GM18508 (cell line): ENCODE measurements at regions not wholly inside any gene's neighbourhood (a gene's known extent, or its start where the extent isn't known, plus 50 kb on each side); places are given as distances from the start of the nearest gene placed in this dataset.

Experiments
- ATAC-seq: cut with Tn5 transposase; IDR thresholded peaks from one replicate; pipeline ENCODE4 v1.9.1; 2021; ENCODE audit warnings: moderate number of reproducible peaks; ENCODE audit not compliant: insufficient read depth, unreplicated experiment

DNA sequence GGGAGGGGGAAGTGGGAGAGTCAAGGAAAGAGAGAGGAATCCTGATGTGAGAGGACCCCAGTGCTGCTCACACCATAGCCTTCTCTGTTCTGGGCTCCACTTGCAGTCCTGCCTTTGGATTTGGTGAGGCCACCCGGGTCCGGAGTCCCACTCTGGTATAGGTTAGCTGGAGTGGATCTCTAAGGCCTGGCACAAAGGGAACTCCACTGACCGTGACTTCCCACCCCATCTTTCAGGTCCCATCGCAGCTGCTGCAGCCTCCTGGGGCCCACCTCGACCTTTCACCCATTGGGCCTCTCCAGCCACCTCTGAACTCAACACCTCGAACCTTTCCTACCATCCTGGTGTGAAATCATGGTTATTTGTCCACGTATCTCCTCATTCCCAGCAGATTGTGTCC, 324.4 kb downstream of the MATN1 start:
- no peak for ATAC-seq

DNA sequence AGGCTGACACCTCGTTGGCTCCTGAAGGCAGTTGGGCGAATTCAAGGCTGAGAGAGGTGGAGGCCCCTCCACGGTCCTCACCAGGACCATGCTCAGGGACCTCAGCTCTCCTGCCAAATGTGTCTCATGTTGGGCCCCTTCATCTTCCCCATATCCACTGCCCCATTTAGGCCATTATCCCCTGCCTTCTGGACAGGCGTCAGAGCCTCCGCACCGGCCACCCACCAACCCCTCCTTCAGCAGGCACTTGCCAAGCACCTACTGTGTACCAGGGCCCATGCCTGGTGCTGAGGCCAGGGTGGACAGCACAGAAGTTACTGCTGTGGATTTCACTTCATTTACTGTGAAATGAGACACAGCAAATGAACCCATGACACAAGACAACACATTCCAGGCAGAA, 325.8 kb downstream of the MATN1 start:
- ATAC-seq, result no peak

DNA sequence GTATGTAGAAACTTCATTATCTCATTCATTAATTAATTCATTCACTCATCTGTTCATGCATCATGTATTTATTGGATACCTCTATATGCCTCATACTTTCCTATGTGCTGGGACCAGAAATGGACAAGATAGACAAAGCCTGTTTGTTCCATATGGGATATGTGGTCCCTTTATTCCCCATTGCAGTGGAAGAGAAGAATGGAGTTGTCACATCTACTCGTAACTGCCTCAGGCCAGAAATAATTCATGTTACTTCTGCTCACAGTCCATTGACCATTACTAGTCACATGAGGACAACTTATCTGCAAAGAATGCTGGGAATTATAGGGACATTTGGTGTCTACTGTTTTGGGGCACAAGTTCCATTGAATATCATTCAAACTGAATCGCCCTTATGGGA, 327.8 kb downstream of the MATN1 start:
- ATAC-seq, result no peak

DNA sequence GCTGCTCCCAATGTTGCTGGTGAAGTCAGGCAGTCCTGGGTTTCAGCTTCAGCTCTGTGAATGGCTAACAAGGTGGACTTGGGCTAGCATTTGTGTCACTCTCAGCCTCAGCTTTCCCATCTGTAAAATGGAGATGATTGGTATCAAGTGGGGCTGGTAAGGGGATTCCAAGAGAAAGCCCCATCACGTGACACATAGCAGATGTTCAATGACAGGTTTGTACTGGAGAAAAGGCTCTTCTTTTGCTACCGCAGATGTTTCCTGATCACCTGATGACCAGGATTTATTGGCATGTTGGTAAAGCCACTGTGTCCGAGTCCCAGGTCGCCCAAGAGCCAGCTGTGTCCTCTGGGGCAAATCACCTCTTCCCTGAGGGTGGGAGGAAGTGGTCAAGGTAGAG, 335.0 kb downstream of the MATN1 start:
- ATAC-seq, result no peak

DNA sequence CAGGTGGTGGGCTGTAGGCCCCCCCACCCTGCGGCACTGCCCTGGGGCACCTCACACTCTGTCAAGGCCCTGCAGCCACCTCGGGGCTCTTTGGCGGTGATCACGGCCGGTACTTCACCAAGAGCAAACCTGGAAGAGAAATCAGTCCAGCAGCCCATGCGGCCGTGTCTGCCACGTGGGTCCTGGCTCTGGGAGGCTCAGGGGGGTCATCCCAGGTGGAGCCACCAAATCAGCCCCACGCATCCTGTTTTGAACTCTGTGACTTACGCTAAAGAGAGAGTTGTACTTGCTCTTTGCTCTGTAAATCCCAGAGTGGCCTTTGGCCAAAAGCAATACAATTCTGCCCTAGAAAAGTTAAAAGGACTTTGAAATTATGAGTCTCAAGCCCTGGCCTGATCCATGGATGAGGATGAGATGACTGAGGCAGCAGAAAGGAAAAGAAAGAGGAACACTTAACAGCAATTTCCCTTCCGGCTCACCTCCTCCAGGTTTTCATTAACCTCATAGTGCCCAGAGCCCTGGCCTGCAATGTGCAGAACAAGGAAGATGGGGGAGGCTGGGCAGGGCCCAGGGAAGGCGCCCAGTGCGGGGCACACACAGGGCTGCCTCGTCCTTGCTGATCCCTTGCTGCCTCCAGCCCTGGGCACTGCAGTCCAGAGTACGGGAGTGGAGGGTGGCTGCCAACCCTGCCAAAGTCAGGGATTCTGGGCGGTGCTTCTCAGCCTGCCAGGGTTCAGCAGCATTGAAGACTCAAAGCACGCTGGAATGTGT, 337.0 kb downstream of the MATN1 start:
- ATAC-seq, result no peak

DNA sequence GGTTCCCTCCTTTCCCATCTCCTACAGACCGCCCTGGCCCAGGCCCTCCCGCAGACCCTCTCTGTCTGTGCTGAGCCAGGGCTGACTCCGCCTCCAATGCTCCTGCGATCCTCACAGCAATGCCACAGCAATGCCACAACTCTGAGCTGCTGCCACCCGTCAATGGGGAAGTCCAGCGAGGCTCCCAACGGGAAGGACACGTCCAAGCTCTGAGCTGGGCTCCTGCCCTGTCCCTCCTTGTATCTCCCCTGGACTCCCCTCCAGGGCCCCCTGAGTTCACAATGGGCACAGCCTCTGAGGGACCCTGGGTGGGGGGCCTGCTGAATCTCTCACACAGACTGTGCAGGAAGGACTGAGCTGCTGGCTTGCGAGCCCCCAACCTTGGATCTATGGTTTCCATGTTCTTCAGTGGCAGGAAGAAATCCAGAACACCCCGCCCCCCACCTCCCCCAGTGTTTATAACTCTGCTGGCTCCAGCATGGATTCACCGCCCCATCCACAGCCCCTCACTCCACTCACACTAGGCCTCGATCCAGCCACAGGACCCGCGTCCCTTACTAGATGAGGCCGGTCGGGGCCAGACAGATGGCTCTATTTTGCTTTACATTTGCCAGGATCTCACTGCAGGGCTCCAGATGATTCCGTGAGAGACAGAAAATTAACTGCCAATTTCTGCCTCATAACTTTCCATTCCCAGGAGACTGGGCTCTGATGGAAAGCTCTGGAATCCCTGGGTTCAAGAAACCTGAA, 338.0 kb downstream of the MATN1 start:
- ATAC-seq, result no peak

DNA sequence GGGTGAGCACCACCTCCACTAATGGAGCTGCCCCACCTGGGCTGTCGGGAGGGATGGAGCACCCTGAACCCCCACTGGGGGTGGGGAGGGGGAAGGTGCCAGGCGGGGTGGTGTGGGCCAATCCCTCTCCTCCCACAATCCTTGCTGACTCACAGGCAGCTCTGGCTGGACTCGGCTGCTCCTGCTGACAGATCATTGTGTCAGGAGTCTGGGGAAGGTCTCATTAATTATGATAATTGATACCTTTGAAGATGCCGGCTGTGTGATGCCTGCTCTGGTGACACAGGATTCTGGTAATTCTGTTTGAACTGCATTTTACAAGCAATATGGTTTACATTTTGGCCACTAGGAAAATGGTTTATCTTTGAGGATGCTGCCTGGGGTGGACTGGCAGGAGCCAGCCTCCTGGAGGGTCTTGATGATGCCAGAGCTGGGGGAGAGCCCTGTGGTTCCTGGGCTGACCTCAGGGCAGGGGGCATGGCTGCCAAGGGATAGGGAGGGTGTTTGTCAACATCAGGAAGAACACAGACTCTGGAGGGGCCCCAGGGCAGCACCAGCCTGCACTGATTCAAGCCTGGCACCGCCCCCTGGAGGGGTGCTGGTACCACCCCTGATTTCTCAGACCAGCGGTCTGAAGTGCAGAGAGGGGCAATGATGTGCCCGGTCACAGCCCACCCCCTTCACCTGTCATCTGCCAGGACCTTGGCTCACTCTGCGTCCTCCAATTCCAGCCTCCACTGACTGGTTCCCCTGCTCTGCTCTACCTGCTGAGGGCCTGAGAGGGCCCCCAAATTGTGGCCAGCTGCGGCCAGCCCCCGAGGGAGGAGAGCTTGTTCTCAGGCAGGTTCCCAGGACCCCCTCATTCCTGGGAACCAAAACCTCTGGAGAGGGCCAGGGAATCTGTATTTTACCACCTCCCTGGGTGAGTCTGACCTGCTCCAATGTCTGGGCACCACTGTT, 338.8 kb downstream of the MATN1 start:
- no peak for ATAC-seq

DNA sequence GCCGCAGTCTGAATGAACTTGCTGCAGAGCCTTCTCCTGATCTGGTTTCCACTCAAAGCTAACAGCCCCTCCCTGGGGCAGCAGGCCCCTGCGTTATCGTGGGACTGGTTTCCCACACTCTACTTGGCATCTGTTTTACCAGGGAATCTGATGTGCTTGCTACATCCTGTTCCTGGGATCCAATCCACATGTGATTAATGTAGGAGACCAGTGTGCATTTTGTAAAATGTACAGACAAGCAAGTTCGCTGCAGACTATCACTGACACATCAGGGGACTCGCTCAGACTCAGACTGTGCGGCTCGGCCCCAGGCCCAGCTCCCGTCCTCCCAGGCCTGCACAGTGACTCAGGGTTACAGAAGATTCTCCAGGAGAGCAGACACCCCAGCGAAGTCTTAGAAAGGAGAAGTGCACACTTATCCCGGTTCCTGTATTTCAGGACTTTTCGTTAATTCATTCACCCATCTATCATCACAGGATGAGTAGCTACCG, 340.1 kb downstream of the MATN1 start:
- ATAC-seq, result no peak

DNA sequence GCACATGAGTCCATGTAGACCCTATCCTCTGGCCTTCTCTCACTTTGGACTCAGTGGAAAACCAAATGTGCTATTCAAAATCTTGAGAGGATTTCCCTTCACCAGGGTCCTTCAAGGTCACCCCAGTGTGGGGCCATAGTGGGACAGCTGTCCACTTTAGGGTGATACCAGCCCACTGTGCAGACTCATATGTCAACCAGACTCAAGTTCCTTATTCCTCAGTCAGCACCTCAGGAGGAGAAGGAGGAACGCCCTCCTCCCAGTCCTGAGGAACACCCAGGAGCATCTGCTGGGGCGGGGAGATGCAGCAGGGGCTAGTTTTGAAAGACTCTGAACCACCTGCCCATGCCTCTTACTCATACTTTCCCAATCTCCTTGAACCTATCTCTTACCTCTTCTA, 340.9 kb downstream of the MATN1 start:
- no peak for ATAC-seq

DNA sequence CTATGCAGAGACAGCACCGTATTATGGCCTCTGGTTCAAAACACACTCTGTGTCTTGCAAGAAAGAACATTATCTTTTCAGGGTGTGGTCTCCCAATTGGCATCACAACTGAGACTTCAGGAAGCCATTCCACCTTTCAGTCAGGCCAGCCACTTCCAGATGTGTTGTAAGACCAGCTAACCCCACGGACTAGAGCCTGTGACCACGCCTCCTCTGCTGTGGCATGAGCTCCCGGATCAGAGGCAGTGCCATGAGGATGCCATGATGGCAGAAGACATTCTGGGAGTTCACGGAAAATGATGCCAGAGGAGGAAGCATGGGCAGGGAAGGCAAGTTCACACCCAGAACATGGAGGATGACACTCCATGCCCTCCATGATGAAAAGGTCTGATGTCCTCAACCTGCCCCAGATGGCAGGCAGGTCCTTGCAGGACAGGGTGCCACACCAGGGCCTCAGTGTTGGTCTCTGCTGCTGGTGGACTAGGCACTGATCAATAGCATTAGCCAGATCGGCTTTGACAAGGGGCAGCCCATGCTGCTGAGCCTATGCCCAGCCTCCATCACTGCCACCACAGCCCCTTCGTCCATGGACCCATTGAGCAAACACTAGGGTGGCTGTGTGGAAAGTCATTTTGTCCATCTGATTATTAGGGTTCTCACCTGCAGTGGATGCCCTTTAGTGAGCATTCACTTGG, 341.6 kb downstream of the MATN1 start:
- ATAC-seq, result no peak

DNA sequence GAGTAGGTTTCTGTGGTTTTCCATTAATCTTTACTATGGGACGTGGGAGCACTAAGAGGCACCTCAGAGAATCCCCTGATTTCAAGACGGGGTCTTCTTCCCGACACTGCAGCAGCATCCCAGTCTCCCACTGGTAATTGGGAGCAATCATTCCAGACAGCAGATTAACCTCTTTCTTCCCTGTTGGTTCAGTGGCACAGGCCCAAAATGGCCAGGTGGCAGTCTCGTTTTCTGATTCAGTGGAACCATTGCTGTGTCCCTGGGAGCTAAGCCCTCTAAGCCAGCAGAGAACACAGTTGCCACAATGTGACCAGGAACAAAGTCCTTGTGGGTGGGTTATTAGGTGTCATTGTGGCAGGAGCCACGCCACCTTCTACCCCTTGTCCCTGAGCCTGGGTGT, 342.1 kb downstream of the MATN1 start:
- no peak for ATAC-seq

DNA sequence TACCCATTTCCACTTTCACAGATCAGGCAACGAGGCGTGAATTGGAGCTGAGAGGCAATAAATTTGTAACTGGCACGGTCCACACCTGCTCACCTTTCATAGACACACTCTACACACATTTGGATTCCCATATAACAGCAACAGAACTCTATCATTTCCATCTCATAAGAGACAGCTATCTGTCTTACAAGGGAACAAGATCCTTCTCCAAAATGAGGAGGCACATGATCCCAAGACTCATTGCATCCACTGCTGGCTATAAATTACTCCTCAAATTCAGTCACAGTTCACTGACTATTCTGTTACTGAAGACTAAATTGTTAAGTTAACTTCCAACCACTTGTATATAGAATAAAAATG, 342.8 kb downstream of the MATN1 start:
- ATAC-seq, result no peak

DNA sequence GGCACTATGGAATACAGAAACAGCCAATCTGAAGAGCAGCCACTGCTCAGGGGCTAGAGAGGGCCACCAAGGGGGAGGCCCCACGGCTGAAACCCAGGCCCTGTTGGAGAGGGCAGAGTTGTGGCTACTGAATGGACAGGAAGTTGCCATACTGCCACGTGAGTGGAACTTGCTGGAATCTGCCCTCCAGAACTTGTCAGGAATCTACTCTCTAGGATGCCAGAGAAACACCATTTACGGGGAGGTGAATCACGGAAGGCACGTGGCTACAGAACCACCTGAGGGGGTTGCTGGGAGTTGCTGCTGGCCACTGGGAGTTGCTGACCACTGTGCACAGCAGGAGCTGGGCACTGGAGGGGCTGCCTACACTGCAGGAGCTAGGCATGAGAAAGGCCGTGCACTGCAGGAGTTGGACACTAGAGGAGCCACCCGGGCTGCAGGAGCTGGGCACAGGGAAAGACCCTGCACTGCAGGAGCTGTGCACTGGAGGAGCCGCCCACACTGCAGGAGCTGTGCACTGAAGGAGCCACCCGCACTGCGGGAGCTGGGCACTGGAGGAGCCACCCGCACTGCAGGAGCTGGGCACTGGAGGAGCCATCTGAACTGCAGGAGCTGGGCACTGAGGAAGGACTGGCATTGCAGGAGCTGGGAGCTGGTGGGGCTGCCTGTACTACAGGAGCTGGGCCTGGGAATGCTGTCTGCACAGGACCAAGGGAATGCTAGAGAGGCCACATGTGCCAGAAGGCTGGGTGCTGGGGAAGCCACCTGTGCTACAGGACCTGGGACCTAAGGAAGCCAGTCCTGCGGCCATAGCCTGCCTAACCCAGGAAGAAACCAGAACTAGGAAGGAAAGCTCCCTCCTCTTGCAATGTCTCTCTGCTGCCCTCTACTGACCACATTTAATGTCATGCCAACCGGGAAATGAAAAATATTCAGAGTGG, 343.4 kb downstream of the MATN1 start:
- ATAC-seq, result no peak

DNA sequence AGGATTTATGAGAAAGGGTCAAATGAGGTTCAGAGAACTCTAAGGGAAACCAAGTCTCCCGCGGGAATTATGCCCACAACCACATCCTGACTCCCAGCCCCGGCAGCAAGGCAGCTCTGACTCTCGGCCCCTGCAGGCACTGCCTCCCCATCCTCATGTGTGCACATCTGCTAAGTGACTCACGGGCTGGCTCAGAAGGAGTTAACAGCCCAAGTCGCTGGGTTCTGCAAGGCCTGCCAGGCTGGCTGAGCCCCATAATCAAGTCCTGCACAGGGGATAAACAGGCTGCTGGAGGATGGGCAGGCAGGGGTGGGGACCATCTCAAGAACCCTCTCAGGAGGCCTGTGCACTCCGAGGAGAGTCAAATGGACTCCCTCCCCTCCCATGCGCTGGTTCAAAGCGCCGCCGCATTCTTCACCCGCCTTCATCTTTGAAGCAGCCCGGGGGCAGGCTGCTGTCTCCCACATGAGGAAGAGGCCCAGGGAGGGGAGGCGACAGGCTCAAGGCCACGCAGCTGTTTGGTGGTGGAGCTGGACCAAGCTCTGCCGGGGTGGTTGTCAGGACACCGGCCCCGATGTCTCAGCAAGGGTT, 344.3 kb downstream of the MATN1 start:
- ATAC-seq, result no peak

DNA sequence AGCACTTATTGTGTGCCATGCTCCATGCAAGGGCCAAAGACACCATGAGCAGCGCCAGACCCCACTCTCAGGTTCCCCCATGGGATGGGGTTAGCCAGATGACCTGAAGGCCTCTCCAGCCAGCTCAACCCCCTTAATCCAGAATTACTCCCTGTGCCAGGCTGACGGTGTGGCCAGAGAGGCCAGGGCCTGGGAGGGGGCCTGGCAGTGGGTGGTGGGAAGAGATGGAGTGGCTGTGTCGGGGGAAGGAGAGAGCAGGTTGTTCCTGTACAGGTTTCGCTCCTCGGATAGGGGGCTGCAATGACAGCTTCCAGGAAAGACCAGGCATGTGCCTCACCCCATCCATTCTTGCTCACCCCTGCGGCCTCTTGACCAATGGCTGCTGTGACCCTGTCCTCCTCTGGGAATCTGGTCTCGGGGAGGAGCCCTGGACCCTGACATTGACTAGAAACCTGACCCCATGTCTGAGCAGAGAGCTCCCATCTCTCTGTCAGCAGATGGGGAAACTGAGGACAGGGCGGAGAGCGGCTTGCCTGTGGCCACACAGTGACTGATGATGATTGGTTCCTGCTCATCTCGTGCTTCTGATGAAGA, 345.3 kb downstream of the MATN1 start:
- no peak for ATAC-seq

DNA sequence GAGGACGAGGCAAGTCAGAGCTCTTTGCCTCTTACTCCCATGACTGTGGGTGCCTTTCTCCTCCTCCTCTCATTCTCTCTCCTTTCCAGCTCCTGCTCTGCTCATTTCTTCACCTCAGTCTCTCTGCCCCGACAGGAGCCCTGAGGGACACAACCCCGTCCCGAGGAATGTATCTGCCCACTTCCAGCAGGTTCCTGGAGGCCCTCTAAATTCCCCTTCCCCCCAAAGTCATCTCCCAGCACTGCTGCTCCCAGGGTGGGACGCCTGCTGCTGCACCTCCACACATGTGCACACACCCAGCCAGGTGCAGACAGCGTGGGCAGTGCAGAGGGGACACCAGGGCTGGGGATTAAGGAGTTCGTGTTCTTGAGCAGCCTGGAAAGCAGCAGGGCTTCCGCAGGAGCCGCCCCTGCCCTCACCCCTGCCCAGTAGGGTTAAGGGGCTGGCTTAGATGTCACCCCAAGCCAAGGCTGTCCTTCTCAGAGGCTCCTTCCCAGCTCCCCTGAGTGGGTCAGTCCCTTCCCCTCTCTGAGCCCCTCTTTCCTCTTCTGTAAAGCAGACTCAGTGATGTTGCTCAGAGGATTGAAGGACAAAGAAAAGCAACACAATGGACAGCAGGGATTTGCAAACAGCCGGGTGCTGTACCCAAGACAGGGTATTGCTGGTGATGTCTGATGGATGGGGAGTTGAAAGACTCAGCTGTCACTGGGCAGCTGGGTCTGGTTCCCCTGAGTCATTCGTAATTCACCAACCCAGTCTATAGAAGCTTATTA, 346.0 kb downstream of the MATN1 start:
- no peak for ATAC-seq

DNA sequence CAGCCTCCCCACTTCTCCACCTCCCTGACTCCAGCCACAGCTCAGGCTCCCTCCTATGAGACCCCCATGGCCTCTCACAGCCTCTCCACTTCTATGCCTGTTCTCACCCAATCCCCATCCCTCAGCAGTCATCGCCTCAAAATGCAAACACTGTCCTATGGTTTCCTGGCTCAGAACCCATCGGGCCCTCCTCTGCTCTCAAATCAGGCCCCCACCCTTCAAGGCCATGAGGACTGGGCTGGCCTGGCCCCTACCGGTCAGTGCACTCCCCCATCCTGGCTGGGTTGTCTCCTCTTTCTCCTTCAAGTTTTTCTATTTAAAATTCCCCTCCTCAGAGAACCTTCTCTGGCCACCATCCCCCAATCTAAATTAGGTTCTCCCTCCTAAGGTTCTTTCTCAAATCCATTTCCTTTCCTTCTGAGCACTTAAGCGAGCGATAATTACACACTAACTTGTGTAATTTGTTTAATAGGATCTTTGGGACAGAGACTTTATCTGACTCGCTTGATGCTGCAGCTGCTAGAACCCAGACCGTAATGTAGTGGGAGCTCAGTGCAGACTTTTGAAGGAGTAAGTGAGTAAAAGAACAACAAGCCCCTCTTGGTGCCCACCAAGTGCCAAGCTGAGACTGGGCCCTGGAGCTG, 347.2 kb downstream of the MATN1 start:
- ATAC-seq, result no peak
